ENCODE measurements at regions not wholly inside any gene's neighbourhood (a gene's known extent, or its start where the extent isn't known, plus 50 kb on each side); places are given as distances from the start of the nearest gene placed in this dataset.

- Histone ChIP-seq H3K27ac (ENCODE audit: low read depth in 1 of 2, low read length in 2 of 2) (no peak overlapping the region), H3K4me3 (ENCODE audit: low read length) (no peak overlapping the region), H3K4me1 (ENCODE audit: insufficient read depth, low read length) (no peaks in the 10 kb centered on the region), H3K9me3 (ENCODE audit: control insufficient read depth in 1 of 2, insufficient read depth in 1 of 2, low read length in 2 of 2) (peaks cover 0 to 5% of the 10 kb centered on the region in 2 experiments), H3K27me3 (ENCODE audit: control insufficient read depth in 1 of 2, insufficient read depth in 2 of 2, low read length in 2 of 2) (no peaks in the 10 kb centered on the region), H3K36me3 (ENCODE audit: insufficient read depth, low read length) (no peaks in the 10 kb centered on the region)
- Mint-ChIP-seq H3K9me3 (no peaks in the 10 kb centered on the region), H3K4me3 (no peak overlapping the region), H3K4me1 (ENCODE audit: low read depth) (no peaks in the 10 kb centered on the region), H3K36me3 (ENCODE audit: low read depth) (no peaks in the 10 kb centered on the region), H3K27ac (no peak overlapping the region), H3K27me3 (no peaks in the 10 kb centered on the region)
- ChIA-PET POLR2A (no interaction called here), CTCF (no interaction called here)
- intact Hi-C loops (cut with DNase I, micrococcal nuclease): no loop called here
- ATAC-seq (ENCODE audit: poor library complexity) (no peak), DNase-seq (no peak)
- no peak for TF ChIP-seq CTCF (IDR thresholded peaks at IDR 0.05)
Observed at GRCh38 chr7:20038676-20039075, 178.5 kb downstream of the MACC1 start.

- Mint-ChIP-seq H3K36me3 (ENCODE audit: low read depth) (no peaks in the 10 kb centered on the region), H3K9me3 (no peaks in the 10 kb centered on the region), H3K27ac (no peak overlapping the region), H3K4me3 (no peak overlapping the region), H3K27me3 (no peaks in the 10 kb centered on the region), H3K4me1 (ENCODE audit: low read depth) (no peaks in the 10 kb centered on the region)
- ATAC-seq (ENCODE audit: poor library complexity) (no peak), DNase-seq (no peak)
- intact Hi-C loops (cut with DNase I, micrococcal nuclease): no loop called here
- no peak overlapping the region for H3K4me3 ChIP-seq (ENCODE audit: low read length)
- no peak for TF ChIP-seq CTCF (IDR thresholded peaks at IDR 0.05)
- H3K9me3 ChIP-seq (ENCODE audit: control insufficient read depth in 1 of 2, insufficient read depth in 1 of 2, low read length in 2 of 2): peaks cover 0 to 5% of the 10 kb centered on the region in 2 experiments
- H3K36me3 ChIP-seq (ENCODE audit: insufficient read depth, low read length): no peaks in the 10 kb centered on the region
- no peak overlapping the region for H3K27ac ChIP-seq (ENCODE audit: low read depth in 1 of 2, low read length in 2 of 2)
- POLR2A ChIA-PET: no interaction called here
- CTCF ChIA-PET: interaction anchor here (0.7 kb wide), 1 partner anchor 1253 kb away, joined by 3 read pairs; no protein-coding TSS in a partner anchor
- no peaks in the 10 kb centered on the region for H3K4me1 ChIP-seq (ENCODE audit: insufficient read depth, low read length)
- H3K27me3 ChIP-seq (ENCODE audit: control insufficient read depth in 1 of 2, insufficient read depth in 2 of 2, low read length in 2 of 2): no peaks in the 10 kb centered on the region
Observed at GRCh38 chr7:20035279-20035875, 181.8 kb downstream of the MACC1 start.

- ChIA-PET POLR2A (no interaction called here), CTCF (no interaction called here)
- Histone ChIP-seq H3K36me3 (ENCODE audit: insufficient read depth, low read length) (no peaks in the 10 kb centered on the region), H3K27ac (ENCODE audit: low read depth in 1 of 2, low read length in 2 of 2) (no peak overlapping the region), H3K4me3 (ENCODE audit: low read length) (no peak overlapping the region), H3K4me1 (ENCODE audit: insufficient read depth, low read length) (no peaks in the 10 kb centered on the region), H3K9me3 (ENCODE audit: control insufficient read depth in 1 of 2, insufficient read depth in 1 of 2, low read length in 2 of 2) (peaks cover 0 to 5% of the 10 kb centered on the region in 2 experiments), H3K27me3 (ENCODE audit: control insufficient read depth in 1 of 2, insufficient read depth in 2 of 2, low read length in 2 of 2) (no peaks in the 10 kb centered on the region)
- intact Hi-C loops (cut with DNase I, micrococcal nuclease): no loop called here
- Mint-ChIP-seq H3K27me3 (no peaks in the 10 kb centered on the region), H3K4me3 (no peak overlapping the region), H3K4me1 (ENCODE audit: low read depth) (no peaks in the 10 kb centered on the region), H3K27ac (no peak overlapping the region), H3K9me3 (no peaks in the 10 kb centered on the region), H3K36me3 (ENCODE audit: low read depth) (no peaks in the 10 kb centered on the region)
- no peak for ATAC-seq (ENCODE audit: poor library complexity)
- DNase-seq: no peak
- TF ChIP-seq CTCF (IDR thresholded peaks at IDR 0.05): no peak
Observed at GRCh38 chr7:20033621-20034400, 183.4 kb downstream of the MACC1 start.

Measured in CD4-positive, alpha-beta T cell (primary cell).